Hepatic stellate cell (primary cell): ENCODE measurements at regions not wholly inside any gene's neighbourhood (a gene's known extent, or its start where the extent isn't known, plus 50 kb on each side); places are given as distances from the start of the nearest gene placed in this dataset.
"Not testable (repeated sequence)": the region's sequence is repeated elsewhere in the genome, so short reads cannot be mapped to it uniquely, and the experiment has no call there.

Experiments
- DNase-seq: peaks from one replicate; pipeline ENCODE4 v3.0.0; 2011; ENCODE audit warnings: low spot score

DNA sequence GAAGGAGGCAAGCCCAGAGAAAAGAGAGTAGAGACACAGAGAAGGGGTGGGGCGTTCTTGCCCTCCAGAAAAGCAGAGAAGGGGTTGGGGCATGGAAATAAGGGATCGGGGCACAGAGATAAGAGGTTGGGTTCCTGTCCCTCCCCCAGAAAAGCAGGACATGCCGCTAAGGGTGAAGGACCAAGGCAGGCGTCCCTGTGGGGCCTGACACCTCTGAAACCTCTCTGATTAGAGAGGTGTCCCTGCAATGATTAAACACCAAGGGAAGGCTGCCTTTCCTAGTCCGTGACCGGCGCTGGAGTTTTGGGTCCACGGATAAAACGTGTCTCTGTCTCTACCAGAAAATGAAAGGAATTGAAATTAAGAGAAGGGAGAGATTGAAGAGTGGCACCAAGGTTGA lies 914.0 kb upstream of the CRIM1 start:
- not testable (repeated sequence) for DNase-seq

GRCh38 chr2:35440308-35440707 lies 915.3 kb upstream of the CRIM1 start:
- DNase-seq: not testable (repeated sequence)

DNA sequence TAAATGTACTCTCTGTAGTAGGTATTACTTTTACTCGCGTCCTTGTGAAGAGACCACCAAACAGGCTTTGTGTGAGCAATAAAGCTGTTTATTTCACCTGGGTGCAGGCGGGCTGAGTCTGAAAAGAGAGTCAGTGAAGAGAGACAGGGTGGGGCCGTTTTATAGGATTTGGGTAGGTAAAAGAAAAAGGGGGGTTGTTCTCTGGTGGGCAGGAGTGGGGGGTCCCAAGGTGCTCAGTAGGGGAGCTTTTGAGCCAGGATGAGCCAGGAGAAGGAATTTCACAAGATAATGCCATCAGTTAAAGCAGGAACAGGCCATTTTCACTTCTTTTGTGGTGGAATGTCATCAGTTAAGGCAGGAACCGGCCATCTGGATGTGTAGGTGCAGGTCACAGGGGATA lies 918.7 kb upstream of the CRIM1 start:
- not testable (repeated sequence) for DNase-seq

GRCh38 chr2:35428548-35428947 lies 927.0 kb upstream of the CRIM1 start:
- DNase-seq: no peak

GRCh38 chr2:35421485-35421884 lies 934.1 kb upstream of the CRIM1 start:
- DNase-seq: no peak

DNA sequence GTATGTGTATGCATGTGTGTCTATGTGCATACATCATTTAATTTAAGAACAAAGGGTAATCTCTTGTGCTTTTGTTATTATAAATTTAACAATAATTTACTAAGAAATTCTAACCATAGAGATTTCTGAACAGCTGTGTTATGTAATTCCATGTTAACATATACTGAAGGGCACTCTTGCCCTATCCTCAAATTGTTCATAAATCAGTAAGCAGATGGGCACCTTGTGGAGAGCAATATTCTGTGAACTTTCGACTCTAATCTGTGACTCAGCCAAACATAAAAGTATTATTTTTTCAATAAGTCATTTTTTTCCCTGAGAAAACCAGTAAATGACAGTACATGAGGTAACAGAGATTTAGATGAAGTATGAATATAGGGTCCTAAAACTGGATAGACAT lies 938.3 kb upstream of the CRIM1 start:
- DNase-seq: no peak

- DNase-seq: no peak
Observed at GRCh38 chr2:35416391-35417140, 939.0 kb upstream of the CRIM1 start.

GRCh38 chr2:35415942-35416341 lies 939.6 kb upstream of the CRIM1 start:
- no peak for DNase-seq

DNA sequence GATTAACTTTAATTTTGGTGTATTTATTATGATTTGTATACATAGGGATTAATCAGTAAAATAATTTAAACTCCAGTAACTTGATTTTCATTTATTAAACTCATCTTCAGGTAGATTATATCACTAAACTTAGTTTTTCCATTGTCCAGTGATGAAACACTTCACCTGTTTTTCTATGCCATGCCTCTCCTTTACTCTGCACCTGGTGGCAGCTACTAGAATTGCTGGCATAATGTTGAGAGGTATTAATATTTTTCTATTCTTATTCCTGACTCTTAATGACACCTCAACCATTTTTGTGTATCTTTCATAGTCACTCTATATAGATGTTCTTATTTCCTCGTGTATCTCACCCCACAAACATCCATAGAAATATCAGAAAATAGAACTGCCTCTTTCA lies 940.3 kb upstream of the CRIM1 start:
- DNase-seq: no peak

GRCh38 chr2:35410431-35411061 lies 945.0 kb upstream of the CRIM1 start:
- DNase-seq: peak; percentile 2

DNA sequence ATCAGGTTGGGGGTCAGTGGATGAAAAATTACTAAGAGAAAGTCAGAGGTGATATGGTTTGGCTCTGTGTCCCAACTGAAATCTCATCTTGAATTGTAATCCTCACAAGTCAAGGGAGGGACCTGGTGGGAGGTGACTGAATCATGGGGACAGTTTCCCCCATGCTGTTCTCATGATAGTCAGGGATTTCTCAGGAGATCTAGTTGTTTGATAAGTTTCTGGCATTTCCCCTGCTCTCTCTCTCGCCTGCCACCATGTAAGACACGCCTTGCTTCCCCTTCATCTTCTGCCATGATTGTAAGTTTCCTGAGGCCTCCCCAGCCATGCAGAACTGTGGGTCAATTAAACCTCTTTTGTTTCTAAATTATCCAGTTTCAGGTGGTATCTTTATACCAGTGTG lies 945.8 kb upstream of the CRIM1 start:
- DNase-seq: no peak

- no peak for DNase-seq
Observed at GRCh38 chr2:35408320-35408719, 947.3 kb upstream of the CRIM1 start.

DNA sequence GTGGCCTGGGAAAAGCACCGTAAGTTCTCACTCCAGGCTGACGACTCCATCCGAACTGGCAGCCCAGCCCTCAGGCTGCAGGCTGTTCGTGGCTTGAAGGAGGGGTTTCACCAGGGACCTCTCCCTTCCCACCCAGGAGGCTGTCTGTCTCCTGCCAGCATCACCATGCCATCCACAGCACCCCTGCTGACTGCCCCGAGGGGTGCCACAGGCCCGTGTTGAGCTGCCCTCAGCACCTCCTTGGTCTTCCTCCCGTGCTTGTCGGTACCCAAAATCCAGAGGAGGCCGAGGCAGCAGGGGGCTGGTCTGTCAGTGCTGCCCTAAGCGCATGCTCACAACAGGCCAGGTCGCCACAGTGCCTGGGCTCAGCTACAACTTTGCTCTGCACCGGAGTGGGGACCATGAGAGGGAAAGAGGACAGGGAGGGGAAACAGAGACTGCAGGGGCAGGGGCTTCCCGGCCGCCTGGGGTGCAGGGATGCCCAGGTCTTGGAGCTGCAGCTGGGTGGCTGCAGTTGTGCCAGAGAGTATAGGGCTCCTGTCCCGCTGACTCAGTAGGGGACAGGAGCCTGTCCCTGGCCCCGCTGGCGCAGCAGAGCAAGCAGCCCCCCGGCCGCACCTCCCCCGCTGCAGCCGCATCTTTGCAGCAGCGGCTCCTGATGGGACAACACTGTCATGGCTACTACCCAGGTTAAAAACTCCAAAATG lies 963.7 kb upstream of the CRIM1 start:
- DNase-seq: no peak

DNA sequence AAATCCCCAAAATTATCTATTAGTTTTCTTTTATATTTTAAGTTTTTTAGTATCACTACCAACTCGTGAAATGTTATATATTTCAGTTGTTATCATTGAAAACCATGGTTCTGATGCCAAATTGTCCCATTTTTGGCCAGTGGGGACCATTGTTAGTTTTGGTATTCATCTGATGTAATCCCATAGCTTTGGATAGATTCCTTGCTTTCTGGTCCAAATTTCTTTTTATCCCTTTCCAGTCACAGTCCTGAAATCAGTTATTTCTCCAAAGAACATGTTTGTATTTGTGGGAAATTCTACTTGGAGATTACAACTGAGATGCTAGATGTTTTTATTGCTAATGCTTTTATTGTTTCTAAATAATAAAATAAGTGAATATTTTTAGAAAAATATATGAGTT lies 976.8 kb upstream of the CRIM1 start:
- DNase-seq: no peak

DNA sequence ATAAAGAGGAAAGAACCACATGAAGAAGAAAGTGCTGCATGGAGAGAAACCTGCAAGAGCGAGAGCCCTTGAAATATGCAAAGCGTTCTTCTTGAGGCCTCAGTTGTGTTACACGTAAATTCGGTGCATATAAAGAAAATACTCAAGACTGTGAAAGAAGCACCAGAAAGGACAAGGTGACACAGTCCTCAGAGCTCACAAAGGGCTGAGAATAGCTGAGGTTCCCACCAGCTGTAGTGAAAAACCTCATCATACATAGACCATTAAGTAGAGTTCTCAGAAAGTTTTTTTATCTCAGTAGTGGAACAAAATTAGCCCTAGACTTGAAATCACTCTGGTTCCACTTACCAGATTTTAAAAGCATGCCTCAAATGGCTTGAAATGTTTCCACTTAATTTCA lies 980.7 kb upstream of the CRIM1 start:
- DNase-seq: no peak

GRCh38 chr2:35365859-35366258 lies 989.7 kb upstream of the CRIM1 start:
- DNase-seq: no peak

GRCh38 chr2:35356332-35356731 lies 999.2 kb upstream of the CRIM1 start:
- DNase-seq: no peak

DNA sequence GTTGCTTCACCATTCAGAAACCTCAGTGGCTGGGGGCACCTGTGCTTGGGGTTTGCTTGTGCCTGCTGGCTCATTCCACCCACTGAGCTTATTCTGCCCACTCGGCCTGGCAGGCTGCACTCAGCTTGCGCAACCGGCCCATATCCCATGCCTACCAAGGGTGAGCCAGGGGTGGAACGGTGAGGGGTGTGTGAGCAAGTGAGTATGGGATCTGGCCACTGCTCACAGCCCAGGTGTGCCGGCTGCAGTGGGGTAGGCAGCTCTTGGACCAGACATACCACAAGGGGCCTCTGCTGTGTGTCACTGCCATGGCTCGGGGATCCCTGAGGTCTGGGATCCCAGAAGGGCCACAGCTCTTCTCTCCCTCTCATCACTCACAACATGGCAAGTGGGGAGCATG lies 1000.5 kb upstream of the CRIM1 start:
- no peak for DNase-seq

DNA sequence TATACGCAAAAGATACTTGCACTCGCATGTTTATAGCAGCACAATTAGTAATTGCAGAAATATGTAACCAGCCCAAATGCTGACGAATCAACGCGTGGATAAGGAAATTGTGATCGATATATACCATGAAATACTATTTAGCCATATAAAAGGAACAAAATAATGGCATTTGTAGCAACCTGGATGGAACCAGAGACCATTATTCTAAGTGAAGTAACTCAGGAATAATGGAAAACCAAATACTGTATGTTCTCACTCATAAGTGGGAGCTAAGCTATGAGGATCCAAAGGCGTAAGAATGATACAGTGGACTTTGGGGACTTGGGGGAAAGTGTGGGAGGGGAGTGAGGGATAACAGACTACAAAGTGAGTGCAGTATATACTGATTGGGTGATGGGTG lies 1008.0 kb upstream of the CRIM1 start:
- DNase-seq: no peak

DNA sequence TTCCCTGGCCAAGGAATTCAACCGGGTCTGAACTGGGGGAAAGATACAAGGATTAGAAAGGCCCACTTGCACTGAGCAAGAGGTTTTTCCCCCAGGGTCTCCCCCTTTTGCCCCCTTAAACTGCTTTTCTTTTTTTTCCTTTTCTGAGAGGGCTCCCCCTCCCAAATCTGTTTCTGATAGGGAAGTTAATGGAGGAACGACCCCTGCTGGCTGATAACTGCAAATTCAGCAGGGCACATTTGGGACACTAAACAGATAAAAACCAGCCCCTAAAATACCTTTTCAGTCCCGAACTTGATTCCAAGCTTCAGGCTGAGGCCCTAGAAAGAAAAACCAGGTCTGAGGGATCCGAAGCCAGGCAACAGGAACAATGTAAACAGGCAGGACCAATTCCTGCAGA lies 1012.4 kb upstream of the CRIM1 start:
- no peak for DNase-seq

DNA sequence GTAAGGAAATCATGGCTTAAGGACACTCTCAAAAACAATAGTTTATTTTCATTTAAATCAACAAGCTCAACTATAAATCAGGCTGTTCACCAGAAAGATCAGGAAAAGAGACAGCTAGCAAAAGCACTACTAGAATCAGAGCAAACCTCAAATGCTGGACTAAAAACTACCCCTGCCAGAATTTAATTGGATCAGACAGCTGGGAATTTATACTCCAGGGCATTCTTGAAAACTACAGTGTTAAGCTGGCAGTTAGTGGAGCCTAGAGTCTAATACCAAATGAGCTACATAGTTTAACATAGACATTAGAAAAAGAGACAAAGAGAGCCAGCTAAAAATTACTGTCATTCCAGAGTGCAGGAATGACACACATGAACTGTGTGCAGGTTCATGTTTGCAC lies 1016.4 kb upstream of the CRIM1 start:
- DNase-seq: no peak

GRCh38 chr2:35337922-35338321 lies 1017.7 kb upstream of the CRIM1 start:
- no peak for DNase-seq

GRCh38 chr2:35314049-35314448 lies 1041.5 kb upstream of the CRIM1 start:
- DNase-seq: no peak
